ENCODE measurements at regions not wholly inside any gene's neighbourhood (a gene's known extent, or its start where the extent isn't known, plus 50 kb on each side); places are given as distances from the start of the nearest gene placed in this dataset.

- Histone ChIP-seq H3K79me1 (ENCODE audit: insufficient read depth, low read depth, low read length, poor library complexity, severe bottlenecking) (no peaks in the 10 kb centered on the region), H3K18ac (ENCODE audit: insufficient read length, low read depth, low read length) (no peak overlapping the region), H2BK20ac (ENCODE audit: low read depth, low read length, poor library complexity, severe bottlenecking) (no peak overlapping the region), H2AK5ac (ENCODE audit: insufficient read length, low read length) (no peak overlapping the region), H3K23me2 (ENCODE audit: insufficient read length, low read depth, low read length, poor library complexity, severe bottlenecking) (no peaks in the 10 kb centered on the region), H2BK12ac (ENCODE audit: insufficient read length, low read depth, low read length) (no peak overlapping the region), H3K23ac (ENCODE audit: insufficient read length, low read depth, low read length) (no peak overlapping the region), H3K4me1 (ENCODE audit: insufficient read depth, low read length) (no peaks in the 10 kb centered on the region), H3K4me2 (ENCODE audit: insufficient read depth, insufficient read length, low read length) (no peak overlapping the region), H2BK120ac (ENCODE audit: low read depth, low read length, poor library complexity, severe bottlenecking) (no peak overlapping the region), H2BK15ac (ENCODE audit: low read depth, low read length) (no peak overlapping the region), H3K27me3 (ENCODE audit: insufficient read depth, low read length) (no peaks in the 10 kb centered on the region), H4K5ac (ENCODE audit: insufficient read length, low read depth, low read length) (no peak overlapping the region), H3T11ph (ENCODE audit: low read length) (no peak overlapping the region), H4K20me1 (ENCODE audit: control insufficient read depth, insufficient read depth, insufficient read length) (no peaks in the 10 kb centered on the region), H3K14ac (ENCODE audit: insufficient read depth, low read length) (no peak overlapping the region), H3K56ac (ENCODE audit: insufficient read length, low read depth, low read length) (no peak overlapping the region), H2BK5ac (ENCODE audit: insufficient read length, low read length) (no peak overlapping the region), H3K4ac (ENCODE audit: low read depth, low read length) (no peak overlapping the region), H4K8ac (replicated peaks; ENCODE audit: insufficient read length, low read depth, low read length) (no peak overlapping the region), H2AFZ (ENCODE audit: low read length) (no peak overlapping the region), H4K91ac (ENCODE audit: insufficient read length, low read depth, low read length) (no peak overlapping the region), H3K9ac (ENCODE audit: extremely low read depth, insufficient read length, low read length) (no peak overlapping the region), H3K79me2 (ENCODE audit: insufficient read depth, low read length) (no peaks in the 10 kb centered on the region), H3K9me3 (ENCODE audit: control insufficient read depth, low read depth, low read length) (no peaks in the 10 kb centered on the region), H3K27ac (ENCODE audit: insufficient read length, low read depth, low read length) (no peak overlapping the region)
- TF ChIP-seq, protein P1, sequence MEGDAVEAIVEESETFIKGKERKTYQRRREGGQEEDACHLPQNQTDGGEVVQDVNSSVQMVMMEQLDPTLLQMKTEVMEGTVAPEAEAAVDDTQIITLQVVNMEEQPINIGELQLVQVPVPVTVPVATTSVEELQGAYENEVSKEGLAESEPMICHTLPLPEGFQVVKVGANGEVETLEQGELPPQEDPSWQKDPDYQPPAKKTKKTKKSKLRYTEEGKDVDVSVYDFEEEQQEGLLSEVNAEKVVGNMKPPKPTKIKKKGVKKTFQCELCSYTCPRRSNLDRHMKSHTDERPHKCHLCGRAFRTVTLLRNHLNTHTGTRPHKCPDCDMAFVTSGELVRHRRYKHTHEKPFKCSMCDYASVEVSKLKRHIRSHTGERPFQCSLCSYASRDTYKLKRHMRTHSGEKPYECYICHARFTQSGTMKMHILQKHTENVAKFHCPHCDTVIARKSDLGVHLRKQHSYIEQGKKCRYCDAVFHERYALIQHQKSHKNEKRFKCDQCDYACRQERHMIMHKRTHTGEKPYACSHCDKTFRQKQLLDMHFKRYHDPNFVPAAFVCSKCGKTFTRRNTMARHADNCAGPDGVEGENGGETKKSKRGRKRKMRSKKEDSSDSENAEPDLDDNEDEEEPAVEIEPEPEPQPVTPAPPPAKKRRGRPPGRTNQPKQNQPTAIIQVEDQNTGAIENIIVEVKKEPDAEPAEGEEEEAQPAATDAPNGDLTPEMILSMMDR (conservative IDR thresholded peaks at IDR 0.05), result no peak
- H3K27ac Mint-ChIP-seq, result no peak overlapping the region
- H3K27me3 Mint-ChIP-seq (ENCODE audit: low read depth), result peaks cover 4% of the 10 kb centered on the region; the same call in 1 of the 2 replicates
- peaks cover 4% of the 10 kb centered on the region in 2 experiments; a peak in 2 of 5 replicates for H3K9me3 Mint-ChIP-seq
- no peak for DNase-seq
- no peaks in the 10 kb centered on the region for H3K36me3 Mint-ChIP-seq (ENCODE audit: insufficient read depth in 1 of 3, low read depth in 3 of 3)
- peaks cover 6 to 8% of the 10 kb centered on the region in 2 experiments; a peak in 1 of 4 replicates for H3K4me1 Mint-ChIP-seq
- no peak overlapping the region for H3K4me3 Mint-ChIP-seq
- no CpG with 5 or more reads among the region's 6 CpGs for WGBS (ENCODE audit: extremely low coverage, insufficient read length, low lambda C conversion rate)
Measured at GRCh38 chr15:52923626-52924025, 133.5 kb upstream of the ONECUT1 start.
